DMS79 treated with DMSO at 0.1 percent for 48 hours (cell line): ENCODE measurements at regions not wholly inside any gene's neighbourhood (a gene's known extent, or its start where the extent isn't known, plus 50 kb on each side); places are given as distances from the start of the nearest gene placed in this dataset.
A peak's percentile ranks its signal among the peaks of the same experiment; 100 is the strongest.

Experiments used
- DNase-seq: peaks from one replicate; lab custom pipeline; 2025; lab: John Stamatoyannopoulos, UW

DNA sequence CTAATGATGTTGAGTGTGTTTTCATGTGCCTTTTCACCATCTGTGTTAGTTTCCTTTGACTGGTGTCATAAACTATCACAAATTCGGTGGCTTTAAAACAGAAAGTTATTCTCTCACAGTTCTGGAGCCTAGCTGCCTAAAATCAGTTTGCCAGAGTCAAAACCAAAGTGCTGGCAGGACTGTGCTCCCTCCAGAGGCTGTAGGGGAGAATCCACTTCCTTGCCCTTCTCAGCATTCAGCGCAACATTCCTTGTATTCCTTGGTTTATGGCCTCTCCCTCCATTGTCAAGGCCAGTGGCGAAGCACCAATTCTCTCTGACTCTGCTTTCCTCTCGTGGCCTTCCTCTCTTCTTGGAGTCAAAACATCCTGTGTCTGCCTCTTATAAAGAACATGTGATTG is 174.2 kb upstream of the PDE3A start:
- no peak for DNase-seq

DNA sequence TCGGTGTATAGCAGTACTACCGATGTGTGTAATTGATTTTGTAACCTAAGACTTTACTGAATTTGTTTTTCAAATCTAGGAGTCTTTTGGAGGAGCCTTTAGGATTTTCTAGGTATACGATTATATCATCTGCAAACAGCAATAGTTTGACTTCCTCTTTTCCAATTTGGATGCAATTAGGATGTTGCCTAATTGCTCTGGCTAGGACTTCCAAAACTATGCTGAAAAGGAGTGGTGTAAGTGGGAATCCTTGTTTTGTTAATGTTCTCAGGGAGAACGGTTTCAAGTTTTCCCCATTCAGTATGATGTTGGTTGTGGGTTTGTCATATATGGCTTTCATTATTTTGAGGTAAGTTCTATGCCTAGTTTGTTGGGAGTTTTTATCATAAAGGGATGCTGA is 171.6 kb upstream of the PDE3A start:
- DNase-seq, result no peak

GRCh38 chr12:20197411-20197810 is 170.9 kb upstream of the PDE3A start:
- no peak for DNase-seq

DNA sequence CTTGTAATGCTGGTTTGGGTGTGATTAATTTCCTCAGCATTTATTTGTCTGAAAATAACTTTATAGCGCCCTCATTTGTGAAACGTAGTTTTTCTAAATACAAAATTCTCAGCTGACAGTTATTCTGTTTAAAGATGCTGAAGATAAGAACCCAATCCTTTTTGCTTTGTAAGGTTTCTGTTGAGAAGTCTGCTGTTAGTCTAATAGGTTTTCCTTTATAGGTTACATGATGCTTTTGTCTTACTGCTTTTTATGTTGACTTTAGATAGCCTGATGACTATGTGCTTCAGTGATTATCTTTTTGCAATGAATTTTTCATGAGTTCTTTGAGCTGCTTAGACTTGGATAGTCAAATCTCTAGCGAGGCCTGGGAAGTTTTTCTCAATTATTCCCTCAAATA is 168.6 kb upstream of the PDE3A start:
- no peak for DNase-seq

GRCh38 chr12:20201733-20202132 is 166.6 kb upstream of the PDE3A start:
- no peak for DNase-seq

- no peak for DNase-seq
These were observed 162.5 kb upstream of the PDE3A start for GRCh38 chr12:20205854-20206253.

DNA sequence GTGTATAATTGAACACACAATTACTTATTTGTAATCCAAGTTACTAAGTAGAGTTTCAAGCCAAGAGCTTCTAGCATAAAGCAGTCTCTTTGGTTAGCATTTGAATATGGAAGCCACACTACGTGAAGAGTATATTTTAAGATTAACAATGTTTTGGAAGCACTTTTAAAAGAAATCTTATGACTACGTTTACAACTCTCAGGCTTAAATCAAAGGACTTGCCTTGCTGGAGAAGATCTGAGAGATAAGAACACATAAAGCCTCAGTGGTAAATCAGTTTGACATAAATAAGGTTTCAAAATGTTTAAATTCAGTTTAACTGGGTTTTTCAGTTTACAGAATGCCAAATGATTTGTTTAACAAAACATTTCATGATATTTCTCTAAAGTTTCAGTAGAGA is 161.9 kb upstream of the PDE3A start:
- DNase-seq, result no peak

DNA sequence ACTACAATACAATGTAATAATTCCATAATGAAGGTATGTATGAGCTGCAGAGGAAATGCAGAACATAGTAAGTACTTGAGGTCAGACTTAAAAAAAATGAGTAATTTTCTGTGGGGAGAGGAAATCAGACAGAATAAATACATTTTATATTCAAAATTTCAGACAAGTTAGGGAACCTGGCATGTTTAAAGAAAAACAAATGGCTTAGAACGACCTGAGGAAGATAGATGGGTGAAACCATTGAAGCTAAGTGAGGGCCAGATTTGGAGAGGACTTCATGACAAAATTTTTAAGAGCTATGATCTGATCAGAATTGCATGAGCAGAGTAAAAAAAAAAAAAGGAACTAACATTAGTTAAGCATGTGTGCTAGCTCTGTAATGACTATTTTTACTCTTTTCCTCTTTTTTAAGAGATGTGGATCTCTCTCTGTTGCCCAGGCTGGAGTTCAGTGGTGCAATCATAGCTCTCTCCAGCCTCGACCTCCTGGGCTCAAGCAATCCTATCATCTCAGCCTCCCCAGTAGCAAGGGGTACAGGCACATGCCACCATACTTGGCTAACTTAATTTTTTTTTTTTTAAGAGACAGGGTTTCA is 157.6 kb upstream of the PDE3A start:
- DNase-seq, result no peak

- no peak for DNase-seq
These were observed 156.8 kb upstream of the PDE3A start for GRCh38 chr12:20211541-20211940.

- no peak for DNase-seq
These were observed 156.3 kb upstream of the PDE3A start for GRCh38 chr12:20211981-20212421.

DNA sequence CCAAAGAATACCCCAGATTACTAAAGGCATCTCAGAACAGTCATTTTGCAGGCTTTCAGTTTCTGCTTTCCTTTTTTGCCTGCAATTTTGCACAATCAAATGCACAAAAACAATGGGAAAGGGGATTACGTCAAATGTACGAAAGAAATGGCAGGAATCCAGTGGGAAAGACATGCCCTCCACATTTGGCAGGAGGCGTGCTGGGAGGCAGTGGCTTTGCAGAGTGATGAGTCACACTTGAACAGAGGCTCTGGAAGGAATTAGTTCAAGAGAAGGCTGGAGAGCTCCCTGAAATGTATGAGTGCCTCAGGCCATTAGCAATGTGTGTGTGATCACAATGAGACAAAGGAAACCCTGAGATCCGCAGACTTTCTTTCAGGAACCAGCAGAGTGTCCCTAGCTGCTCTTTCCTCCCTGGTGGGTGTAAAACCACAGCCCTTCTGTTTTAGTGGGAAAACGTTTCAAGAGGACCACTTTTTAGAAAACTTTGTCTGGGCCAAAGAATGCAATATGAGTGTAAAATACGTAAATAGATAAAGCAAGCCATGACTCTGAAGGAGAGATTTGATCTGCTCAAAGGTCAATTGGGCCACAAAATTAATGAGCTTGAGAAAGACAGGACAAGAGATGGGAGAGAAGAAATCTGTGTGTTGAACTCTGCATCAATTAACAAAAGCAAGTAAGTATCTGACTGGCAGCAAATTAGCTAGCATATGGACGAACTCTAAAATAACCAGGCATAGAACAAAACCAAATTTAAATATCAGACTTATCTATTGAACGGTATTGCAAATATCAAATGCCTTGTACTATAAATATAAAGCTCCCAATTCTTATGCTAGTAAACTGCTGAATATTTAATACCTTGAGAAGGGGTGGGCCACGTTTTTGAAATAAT is 155.4 kb upstream of the PDE3A start:
- peak; percentile 17 for DNase-seq

- DNase-seq, result no peak
These were observed 154.4 kb upstream of the PDE3A start for GRCh38 chr12:20213723-20214625.

DNA sequence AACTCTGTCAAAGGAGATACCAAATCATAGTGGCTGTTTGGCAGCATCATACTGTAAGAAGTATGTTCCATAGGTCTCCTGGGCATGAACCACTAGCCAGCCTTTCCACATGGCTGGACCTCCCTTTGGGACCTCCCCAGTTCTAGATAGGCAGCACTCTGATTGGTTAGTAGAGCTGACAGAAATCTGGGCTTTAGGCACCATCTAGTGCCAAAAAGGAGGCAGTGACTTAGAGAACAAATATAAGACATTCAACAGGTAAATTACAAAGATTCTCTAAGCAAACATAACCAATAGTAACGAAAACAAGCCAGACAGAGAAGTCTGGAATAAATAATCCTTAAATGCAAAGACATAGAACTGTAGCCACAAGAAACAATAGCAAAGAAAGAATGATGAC is 148.0 kb upstream of the PDE3A start:
- no peak for DNase-seq

- DNase-seq, result no peak
These were observed 135.2 kb upstream of the PDE3A start for GRCh38 chr12:20232931-20233675.

DNA sequence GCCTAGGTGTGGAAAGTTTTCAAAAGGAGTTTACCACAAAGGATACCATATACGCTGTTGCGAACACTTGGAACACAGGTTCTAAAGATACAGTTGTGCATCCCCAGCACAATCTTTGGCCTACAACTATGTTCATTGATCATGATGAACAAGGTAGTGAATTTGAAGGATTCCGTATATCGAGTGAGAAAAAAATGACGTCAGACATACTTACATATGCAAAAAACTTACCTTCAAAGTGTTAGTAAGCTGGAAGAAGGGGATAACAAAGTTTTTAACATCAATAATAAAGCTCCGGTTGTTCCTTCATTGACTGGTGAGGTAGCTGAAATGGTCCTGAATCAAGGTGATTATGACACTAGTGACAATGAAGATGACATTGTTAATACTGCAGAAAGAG is 133.9 kb upstream of the PDE3A start:
- DNase-seq, result no peak

- no peak for DNase-seq
These were observed 131.2 kb upstream of the PDE3A start for GRCh38 chr12:20237091-20237490.

GRCh38 chr12:20245491-20245890 is 122.8 kb upstream of the PDE3A start:
- no peak for DNase-seq

GRCh38 chr12:20248646-20249045 is 119.7 kb upstream of the PDE3A start:
- no peak for DNase-seq

GRCh38 chr12:20250761-20251160 is 117.6 kb upstream of the PDE3A start:
- DNase-seq, result no peak

DNA sequence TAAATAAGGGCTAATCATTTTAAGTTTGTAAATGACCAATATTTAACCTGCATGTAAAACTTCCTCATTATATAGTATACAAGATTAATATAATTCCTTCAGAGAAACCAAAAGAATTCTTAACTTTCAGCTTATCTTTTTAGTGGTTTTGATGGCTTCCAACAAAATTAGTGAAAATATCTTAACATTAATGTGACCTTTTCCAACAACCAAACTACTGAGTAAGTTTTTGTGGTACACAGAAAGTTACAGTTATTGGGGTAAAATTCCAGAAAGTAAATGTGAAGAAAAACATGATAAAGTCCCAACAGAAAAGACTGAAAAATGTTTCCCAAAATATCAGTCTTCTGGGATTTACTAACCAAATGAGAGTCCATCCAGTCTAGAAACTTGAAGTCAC is 111.0 kb upstream of the PDE3A start:
- DNase-seq, result no peak

DNA sequence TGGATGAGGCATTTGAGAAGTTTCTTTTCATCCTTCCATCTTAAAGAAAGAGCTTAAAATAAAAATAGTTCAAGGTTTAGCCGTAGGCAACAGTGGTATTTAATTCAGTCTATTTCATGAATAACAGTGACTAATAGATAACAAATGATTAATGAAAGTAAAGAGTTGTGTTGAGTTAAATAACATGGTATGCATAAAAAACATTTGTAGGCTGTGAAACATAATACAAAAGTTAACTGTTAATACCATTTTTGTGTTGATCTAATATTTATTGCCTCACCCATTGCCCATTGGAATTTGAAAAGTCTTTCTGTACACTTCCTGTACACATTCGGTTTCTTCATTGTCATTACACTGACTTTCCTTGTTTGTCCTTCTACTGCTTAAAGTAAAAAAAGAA is 108.6 kb upstream of the PDE3A start:
- no peak for DNase-seq

GRCh38 chr12:20260851-20261250 is 107.5 kb upstream of the PDE3A start:
- DNase-seq, result no peak
